Mononuclear cell (primary cell): ENCODE measurements at regions not wholly inside any gene's neighbourhood (a gene's known extent, or its start where the extent isn't known, plus 50 kb on each side); places are given as distances from the start of the nearest gene placed in this dataset.
"Not testable (repeated sequence)": the region's sequence is repeated elsewhere in the genome, so short reads cannot be mapped to it uniquely, and the experiment has no call there.

Experiments used
- H3K27me3 ChIP-seq: 2 replicates; pipeline ENCODE4 v1.6.0; 2011; ENCODE audit warnings: low read length, control low read depth; ENCODE audit not compliant: insufficient read depth
- H3K4me1 ChIP-seq: 2 replicates; pipeline ENCODE4 v1.5.1; 2011; ENCODE audit warnings: mild to moderate bottlenecking, low read length, control low read depth; ENCODE audit not compliant: insufficient read depth
- H3K4me3 ChIP-seq: 2 replicates; pipeline ENCODE4 v1.5.1; 2011; ENCODE audit warnings: mild to moderate bottlenecking, low read length, moderate library complexity
- H3K9me3 ChIP-seq: 2 replicates; pipeline ENCODE4 v1.5.1; 2011; ENCODE audit warnings: low read depth, mild to moderate bottlenecking, control low read depth, low read length

DNA sequence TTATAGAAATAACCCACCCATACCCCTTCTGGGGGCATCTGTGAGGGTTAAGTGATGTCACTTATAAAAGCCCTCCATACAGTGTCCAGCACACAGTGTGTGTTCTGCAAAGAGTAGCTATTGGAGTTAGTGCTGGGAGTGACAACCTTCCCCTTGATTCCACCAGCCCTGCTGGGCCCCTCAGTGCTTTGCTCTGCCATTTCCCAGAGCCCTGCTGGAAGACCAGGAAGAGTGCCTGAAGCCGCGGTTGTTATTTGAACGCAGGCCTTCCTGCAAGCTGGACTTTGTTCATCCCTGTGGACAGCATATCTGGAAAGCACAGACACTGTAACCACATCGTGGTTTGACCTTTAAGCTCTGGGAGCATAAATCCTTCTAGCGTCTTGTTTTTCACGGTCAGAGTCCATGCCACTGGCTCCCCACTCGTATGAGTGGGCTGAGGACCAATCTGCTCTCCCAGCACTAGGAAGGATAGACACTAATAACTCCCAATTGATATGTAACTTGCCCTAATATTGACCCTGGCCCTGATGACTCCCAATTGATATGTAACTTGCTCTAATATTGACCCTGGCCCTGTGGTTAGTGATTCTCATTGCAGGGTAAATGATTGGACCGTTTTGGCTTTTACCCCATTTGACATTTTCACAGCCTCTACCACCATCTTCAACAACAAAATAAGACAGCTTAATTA lies 297.1 kb upstream of the MAF start:
- no peaks in the 10 kb centered on the region for H3K9me3 ChIP-seq

DNA sequence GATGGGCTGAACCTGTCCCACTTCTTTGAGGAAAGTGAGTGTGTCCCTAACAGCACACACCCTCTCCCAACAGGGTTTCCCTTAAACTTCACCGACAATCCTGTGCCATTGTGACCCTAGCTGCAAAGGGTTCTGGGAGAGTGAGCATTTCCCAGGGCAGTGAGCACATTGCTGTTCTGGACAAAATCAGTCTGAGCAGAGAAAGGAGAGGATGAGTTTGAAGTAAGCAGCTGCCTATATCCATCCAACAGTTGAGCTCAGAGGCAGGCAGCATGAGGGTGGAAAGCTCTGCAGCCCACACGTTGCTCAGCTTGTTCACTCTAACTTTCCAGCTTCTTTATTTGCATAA lies 296.5 kb upstream of the MAF start:
- no peaks in the 10 kb centered on the region for H3K9me3 ChIP-seq
- no peak overlapping the region for H3K4me3 ChIP-seq

More for the DNA sequence above, 297.1 kb upstream of the MAF start:
- H3K4me1 ChIP-seq = no peaks in the 10 kb centered on the region
- H3K4me3 ChIP-seq = no peak overlapping the region
- no peaks in the 10 kb centered on the region for H3K27me3 ChIP-seq

DNA sequence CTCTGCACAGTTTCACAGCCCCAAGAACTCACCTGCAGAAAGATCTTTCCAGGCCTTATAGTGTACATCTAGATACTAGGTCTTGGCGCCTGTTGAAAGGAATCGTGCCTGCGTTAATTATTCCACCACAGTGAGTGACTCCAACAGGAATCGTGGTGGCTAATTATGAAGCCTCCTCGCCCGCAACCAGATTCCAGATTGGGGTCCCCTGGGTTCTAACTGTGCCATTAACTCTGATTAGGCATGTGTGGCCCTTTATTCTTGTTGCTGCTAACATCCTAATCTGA lies 295.3 kb upstream of the MAF start:
- Histone ChIP-seq H3K9me3 (no peaks in the 10 kb centered on the region), H3K4me3 (no peak overlapping the region), H3K4me1 (no peaks in the 10 kb centered on the region), H3K27me3 (no peaks in the 10 kb centered on the region)

More for the DNA sequence above, 296.5 kb upstream of the MAF start:
- Histone ChIP-seq H3K27me3 (no peaks in the 10 kb centered on the region), H3K4me1 (no peaks in the 10 kb centered on the region)

DNA sequence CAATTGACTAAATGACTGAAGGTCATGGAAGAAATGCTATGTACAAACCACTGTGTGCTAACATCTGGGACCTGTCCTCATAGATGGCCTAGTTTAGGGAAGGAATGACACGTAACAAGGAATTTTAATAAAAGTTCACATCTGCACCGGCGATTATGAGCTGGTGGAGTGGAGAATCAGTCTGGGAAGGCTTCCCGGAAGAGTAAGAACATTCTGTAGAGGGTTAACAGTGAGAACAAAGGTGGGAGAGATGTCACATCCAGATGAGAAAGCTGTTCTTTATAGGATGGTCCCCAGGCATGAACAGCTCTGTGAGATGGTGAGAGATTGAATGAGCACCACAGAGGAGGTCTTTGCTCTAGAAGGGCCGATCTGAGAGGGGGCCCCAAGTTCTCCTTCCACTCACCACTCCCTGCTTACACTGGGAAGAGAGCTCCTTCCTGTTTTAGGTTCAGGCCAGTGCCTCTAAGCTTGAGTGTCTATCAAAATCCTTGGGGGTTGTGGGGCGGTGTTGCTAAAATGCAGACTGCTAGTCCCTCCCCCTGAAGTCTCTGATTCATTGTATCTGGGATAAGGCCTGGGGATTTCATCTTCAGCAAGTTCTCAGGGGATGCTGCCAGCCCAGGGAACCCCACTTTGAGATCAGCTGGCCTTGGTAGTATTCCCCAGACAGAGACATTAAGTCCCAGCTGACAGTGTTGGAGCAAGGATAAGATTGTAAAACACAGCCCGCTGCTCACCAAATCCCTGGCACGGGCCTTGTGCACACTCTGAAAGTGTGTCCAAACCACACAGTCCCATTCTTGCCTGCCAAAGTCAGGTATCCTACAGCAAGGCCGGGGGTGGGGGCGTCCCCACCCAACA lies 294.7 kb upstream of the MAF start:
- Histone ChIP-seq H3K9me3 (no peaks in the 10 kb centered on the region), H3K4me3 (no peak overlapping the region), H3K27me3 (no peaks in the 10 kb centered on the region), H3K4me1 (no peaks in the 10 kb centered on the region)

DNA sequence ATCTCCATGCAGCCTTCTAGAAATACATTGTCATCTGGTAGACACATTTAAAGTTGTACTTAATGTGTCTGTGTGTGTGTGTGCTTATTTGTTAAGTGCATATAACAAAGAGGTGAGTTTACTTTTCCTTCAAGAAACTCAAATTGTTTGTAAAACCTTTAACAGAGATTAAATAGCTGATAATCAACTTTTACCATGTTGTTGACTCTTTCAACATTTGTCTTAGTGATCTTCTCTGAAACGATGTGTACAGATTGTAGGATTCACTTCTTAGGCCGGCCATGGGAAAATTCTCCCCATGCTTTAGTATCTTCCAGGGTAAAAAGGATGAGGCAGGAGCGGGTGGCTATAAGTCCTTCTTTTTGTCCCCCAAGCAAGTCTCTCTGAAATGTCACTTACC lies 292.9 kb upstream of the MAF start:
- H3K27me3 ChIP-seq = no peaks in the 10 kb centered on the region
- no peak overlapping the region for H3K4me3 ChIP-seq
- H3K9me3 ChIP-seq = no peaks in the 10 kb centered on the region
- H3K4me1 ChIP-seq = no peaks in the 10 kb centered on the region

DNA sequence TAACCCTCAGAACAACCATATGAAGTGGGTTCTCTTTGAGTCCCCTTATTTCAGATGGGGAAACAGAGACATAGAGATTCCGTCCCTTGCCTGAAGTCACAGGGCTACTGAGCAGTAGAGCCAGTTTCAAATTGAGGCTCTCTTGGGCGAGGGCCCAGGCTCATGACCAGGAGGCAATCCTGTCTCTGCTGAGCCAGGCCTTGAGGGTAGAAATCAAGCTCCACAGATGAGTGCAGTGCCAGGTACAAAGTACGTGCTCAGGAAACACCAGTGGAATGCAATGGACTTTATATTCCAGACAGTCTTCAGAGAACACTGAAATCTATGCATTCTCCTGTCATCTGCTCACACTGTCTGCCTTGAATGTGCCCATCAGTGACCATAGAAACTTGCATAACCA lies 291.7 kb upstream of the MAF start:
- H3K4me1 ChIP-seq = no peaks in the 10 kb centered on the region
- H3K27me3 ChIP-seq = no peaks in the 10 kb centered on the region
- H3K9me3 ChIP-seq = no peaks in the 10 kb centered on the region
- no peak overlapping the region for H3K4me3 ChIP-seq

DNA sequence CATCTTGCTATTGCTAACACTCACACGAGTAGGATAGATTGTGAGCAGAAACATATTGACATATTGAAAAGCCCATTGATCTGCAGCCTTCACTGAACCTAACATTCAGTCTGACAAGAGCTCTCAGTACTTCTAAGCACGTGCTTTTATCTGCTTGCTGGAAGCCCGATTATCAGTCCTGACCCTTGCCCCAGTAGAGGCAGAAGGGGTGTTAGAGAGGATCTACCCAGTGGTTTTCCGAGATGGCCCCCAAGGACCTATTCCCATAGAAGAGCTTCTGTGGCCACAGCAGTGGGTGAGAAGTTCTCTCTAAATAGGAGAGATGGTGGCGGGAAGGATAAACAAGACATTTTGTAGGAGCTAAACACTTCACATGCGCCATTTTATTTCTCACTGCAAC lies 290.9 kb upstream of the MAF start:
- Histone ChIP-seq H3K4me1 (no peaks in the 10 kb centered on the region), H3K9me3 (no peaks in the 10 kb centered on the region), H3K27me3 (no peaks in the 10 kb centered on the region), H3K4me3 (no peak overlapping the region)

DNA sequence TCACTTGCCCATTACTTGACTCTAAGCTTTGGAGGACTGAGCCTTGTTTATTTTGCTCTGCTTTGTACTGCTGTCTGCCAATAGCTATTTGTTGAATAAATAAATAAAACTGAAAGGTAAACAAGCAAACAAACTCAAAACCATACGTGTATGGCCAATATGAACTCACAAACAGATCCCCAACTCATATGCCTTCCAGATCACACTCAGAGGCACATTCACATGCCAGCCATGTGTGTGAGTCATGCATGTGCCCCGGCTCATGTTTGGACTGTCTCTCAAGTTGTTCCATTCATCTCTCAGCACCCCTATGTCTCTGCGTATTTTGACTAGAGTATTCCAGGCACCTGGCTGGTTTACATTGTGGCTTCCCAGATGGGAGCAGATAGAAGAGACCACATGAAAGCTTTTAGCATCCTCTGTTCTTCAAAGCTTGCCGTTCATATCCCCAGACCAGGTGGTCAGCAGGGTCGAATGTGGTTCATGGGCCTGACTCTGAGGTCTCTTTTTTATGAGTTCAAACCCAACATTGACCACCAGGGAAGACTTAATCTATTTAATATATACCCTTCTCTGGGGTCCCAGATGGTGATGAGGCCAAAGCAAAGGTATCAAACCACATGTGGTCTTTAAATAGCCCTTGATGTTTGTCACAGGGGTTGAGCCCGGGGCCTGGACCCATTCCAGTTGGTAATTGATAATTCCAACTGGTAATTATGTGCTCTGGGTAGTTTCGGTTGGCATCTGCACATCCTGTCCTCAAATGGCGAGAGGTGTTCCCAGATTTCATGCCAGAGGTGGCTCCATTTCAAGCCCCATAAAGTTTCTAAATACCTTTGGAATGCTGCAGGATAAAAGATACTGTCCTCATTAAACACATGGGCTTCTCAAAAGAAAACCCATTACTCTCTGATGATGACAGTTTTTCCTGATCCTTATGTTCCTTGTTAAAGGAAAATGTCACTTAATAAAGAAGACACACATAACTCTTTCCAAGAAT lies 287.3 kb upstream of the MAF start:
- Histone ChIP-seq H3K27me3 (no peaks in the 10 kb centered on the region), H3K9me3 (no peaks in the 10 kb centered on the region), H3K4me3 (no peak overlapping the region), H3K4me1 (no peaks in the 10 kb centered on the region)

DNA sequence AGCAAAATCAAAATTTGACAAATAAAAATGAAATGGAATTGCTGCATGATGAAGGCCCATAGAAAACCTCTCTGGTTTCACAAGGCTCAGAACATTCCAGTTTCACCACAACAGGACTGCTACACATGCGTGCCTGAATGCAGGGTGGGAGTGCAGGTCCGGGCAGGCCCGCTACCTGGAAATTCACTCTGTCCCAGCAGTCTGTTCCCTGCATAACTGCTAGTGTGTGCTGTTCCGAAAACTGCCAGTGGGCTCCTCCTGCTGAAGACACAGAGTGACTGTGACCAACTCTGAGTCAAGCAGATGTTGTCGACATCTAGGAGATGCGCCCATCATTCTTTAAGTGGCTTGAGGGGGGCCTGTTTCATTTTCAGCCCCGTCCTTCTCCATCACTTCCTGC lies 284.8 kb upstream of the MAF start:
- Histone ChIP-seq H3K9me3 (no peaks in the 10 kb centered on the region), H3K4me1 (no peaks in the 10 kb centered on the region), H3K4me3 (no peak overlapping the region), H3K27me3 (no peaks in the 10 kb centered on the region)

DNA sequence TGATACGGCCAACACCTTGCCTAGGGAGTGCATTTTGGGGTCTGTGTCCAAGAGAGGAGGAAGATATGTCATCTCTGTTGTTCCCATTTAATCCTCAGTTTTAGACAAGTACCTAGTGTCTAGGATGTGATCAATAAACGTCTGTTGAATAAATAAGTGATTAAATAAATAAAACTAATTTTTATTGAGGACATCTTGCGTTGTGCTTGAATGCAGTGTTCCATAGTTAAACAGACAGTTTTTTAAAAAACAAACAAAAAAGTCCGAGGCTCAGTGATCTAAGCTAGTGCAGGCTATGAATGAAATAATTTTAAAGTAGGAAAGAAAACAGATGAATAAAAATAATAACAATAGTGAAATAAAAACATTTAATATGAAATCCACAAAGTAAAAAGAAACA lies 283.0 kb upstream of the MAF start:
- no peaks in the 10 kb centered on the region for H3K27me3 ChIP-seq
- H3K4me3 ChIP-seq = no peak overlapping the region
- H3K4me1 ChIP-seq = no peaks in the 10 kb centered on the region
- no peaks in the 10 kb centered on the region for H3K9me3 ChIP-seq

DNA sequence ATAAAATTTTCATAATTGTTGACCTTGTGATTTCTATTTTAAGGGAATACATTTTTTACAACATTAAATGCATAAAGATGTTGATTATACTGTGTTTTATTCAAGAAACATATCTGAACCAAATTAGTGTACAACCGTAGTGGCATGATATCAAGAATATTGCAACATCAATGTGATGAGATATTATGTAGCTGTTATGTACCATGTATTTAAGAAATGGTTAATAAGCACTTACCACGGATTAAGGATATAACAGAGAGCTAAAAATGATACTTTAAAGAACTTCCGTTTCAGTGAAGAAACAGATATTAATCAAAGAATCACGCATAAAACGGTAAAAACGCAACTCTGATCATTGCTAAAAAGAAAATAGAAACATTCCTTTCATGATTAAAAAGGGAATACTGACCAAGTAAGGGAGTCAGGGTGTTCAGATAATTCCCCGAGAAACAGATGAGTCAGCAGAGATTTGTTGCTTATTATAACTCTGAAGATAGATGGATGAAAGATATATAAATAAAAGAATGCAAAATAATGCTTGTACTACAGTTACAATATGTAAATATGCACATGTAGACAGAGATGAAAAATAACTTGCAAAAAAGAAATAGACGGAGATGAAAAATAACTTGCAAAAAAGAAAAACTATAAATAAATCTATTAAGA lies 281.9 kb upstream of the MAF start:
- Histone ChIP-seq H3K4me1 (no peaks in the 10 kb centered on the region), H3K9me3 (no peaks in the 10 kb centered on the region), H3K27me3 (no peaks in the 10 kb centered on the region), H3K4me3 (no peak overlapping the region)

DNA sequence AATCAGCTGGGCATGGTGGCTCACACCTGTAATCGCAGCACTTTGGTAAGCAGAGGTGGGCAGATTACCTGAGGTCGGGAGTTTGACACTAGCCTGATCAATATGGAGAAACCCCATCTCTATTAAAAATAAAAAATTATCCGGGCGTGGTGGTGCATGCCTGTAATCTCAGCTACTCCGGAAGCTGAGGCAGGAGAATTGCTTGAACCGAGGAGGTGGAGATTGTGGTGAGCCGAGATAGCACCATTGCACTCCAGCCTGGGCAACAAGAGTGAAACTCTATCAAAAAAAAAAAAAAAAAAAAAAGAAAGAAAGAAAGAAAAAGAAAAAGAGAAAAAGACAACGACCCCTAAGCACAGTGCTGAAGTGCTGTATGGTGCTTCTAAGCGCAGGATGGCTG lies 280.6 kb upstream of the MAF start:
- not testable (repeated sequence) for H3K27me3 ChIP-seq, H3K9me3 ChIP-seq, H3K4me1 ChIP-seq, H3K4me3 ChIP-seq

DNA sequence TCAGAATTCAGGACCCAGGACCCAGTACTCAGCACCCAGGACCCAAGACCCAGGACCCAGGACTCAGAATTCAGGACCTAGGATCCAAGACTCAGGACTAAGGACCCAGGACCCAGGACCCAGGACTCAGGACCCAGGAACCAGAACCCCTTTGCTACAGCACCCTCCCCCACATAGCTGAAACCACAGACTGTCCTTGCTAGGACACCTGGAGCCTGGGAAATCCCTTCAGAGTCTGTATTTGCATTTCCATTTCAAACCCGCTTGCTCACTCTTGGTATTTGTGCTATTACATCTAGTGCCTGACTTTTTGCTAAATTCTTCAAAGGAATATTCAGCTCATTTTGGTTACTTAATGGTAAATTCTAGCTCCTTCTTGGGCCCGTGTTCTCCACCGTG lies 275.8 kb upstream of the MAF start:
- no peaks in the 10 kb centered on the region for H3K4me1 ChIP-seq
- no peaks in the 10 kb centered on the region for H3K27me3 ChIP-seq
- H3K9me3 ChIP-seq = no peaks in the 10 kb centered on the region
- no peak overlapping the region for H3K4me3 ChIP-seq

DNA sequence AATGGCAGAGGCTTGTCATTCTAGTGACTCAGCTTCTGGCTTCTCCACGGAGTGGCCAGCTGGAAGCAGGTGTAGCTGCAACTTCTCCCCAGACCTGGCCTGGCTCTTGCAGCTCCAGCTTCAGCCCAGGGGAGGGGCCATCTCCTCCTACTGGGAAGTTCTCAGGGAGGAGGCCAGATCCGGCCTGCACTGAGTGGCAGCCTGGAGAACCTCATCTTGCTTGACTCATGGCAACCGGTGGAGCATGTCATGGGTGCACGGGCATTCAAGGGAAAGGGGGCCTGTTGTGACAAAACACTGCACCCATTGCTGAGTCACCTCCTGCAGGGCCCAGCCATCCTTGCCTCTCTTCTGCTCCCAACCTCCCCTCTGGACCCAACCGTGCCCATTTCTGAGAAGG lies 273.9 kb upstream of the MAF start:
- Histone ChIP-seq H3K9me3 (no peaks in the 10 kb centered on the region), H3K4me3 (no peak overlapping the region), H3K4me1 (no peaks in the 10 kb centered on the region), H3K27me3 (no peaks in the 10 kb centered on the region)

DNA sequence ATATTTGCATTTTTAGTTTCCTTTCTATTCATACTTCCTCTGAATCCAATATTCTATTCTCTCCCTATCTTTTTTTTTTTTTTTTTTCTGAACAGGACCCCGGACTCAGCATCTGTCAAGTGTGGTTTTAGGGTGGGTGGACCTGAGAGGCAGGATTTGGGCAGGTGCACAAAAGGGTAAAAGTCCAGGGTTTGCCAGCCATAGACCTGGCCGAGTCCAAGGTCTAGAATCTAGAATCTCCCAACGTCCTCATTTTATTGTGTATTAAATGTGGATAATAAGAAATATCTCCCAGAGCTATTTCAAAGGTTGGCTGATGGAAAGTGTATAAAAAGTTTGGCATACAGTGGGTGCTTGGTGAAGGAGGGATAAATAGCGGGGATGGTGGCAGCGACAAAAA lies 273.3 kb upstream of the MAF start:
- Histone ChIP-seq H3K4me3 (no peak overlapping the region), H3K9me3 (no peaks in the 10 kb centered on the region), H3K4me1 (no peaks in the 10 kb centered on the region), H3K27me3 (no peaks in the 10 kb centered on the region)
